Thyroid gland (tissue), 4 donors: ENCODE measurements at regions not wholly inside any gene's neighbourhood (a gene's known extent, or its start where the extent isn't known, plus 50 kb on each side); places are given as distances from the start of the nearest gene placed in this dataset.

Experiments
- CTCF ChIP-seq, 6 experiments: fragments of 200-600 bp in 3 of 6; fragments of 450-650 bp in 3 of 6; sonication (generic) in 3 of 6; IDR thresholded peaks; one replicate each; pipeline ENCODE4 v1.5.1; 2016 to 2019; ENCODE audit warnings: antibody characterized with exemption in 6 of 6, mild to moderate bottlenecking in 2 of 6, inconsistent platforms in 1 of 6, moderate library complexity in 1 of 6
- POLR2A ChIP-seq, 2 donors: fragments of 450-650 bp; IDR thresholded peaks; one replicate each; pipeline ENCODE4 v1.6.1; 2017; ENCODE audit warnings: antibody characterized with exemption in 2 of 2, mild to moderate bottlenecking in 2 of 2, moderate library complexity in 1 of 2

GRCh38 chr20:43825051-43825402 lies 89.6 kb upstream of the TOX2 start:
- TF ChIP-seq POLR2A (IDR thresholded peaks at IDR 0.05) (no peak), CTCF (IDR thresholded peaks at IDR 0.05) (no peak)
